NK-92 treated with Interleukin-12 subunit alpha and Interleukin-12 subunit beta, amount 100 ng/mL, for 24 hours (cell line): ENCODE measurements at regions not wholly inside any gene's neighbourhood (a gene's known extent, or its start where the extent isn't known, plus 50 kb on each side); places are given as distances from the start of the nearest gene placed in this dataset.

ENCODE experiments used
- DNase-seq: peaks from one replicate; lab custom pipeline; 2025; lab: John Stamatoyannopoulos, UW

DNA sequence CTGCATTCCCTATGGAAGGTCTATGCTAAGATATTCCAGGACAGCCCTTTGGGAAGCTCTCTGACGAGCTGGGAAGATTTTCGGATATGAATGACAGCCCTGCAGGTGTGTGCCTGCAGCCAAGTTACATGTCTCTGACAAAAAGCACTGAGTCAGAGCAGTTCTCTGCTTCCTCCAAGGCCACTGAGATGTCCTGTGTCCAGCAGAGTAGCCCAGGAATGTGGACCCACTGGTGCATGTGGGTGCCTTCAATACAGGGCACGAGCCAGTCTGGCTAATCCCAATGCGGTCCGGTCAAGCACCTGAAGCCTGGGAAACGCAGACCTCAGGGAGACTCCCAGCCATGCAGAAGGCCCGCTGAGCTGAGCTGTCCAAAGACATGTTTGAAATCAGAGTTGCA, 565.7 kb downstream of the TCERG1L start:
- DNase-seq = no peak

GRCh38 chr10:130746311-130746710, 565.2 kb downstream of the TCERG1L start:
- DNase-seq = no peak

DNA sequence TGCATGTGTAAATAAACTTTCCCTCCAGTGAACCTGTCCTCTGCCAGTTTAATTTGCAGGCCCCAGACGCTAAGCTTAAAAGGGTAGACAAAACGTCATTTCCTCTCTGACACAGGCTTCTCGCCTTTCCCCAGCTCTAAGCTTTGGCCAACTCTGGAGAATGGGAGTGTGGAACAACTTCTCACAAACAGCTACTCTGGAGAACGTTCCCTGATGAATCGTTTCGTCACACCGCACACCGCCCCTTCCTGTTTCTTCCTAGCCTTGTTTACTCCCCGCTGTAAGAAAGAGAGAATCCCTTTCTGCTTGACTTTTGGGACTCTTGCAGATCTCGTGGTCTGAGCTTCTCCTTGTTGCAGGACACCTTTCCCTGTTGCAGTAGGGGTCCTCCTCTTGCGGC, 564.2 kb downstream of the TCERG1L start:
- no peak for DNase-seq

GRCh38 chr10:130747946-130748345, 563.6 kb downstream of the TCERG1L start:
- DNase-seq = no peak

DNA sequence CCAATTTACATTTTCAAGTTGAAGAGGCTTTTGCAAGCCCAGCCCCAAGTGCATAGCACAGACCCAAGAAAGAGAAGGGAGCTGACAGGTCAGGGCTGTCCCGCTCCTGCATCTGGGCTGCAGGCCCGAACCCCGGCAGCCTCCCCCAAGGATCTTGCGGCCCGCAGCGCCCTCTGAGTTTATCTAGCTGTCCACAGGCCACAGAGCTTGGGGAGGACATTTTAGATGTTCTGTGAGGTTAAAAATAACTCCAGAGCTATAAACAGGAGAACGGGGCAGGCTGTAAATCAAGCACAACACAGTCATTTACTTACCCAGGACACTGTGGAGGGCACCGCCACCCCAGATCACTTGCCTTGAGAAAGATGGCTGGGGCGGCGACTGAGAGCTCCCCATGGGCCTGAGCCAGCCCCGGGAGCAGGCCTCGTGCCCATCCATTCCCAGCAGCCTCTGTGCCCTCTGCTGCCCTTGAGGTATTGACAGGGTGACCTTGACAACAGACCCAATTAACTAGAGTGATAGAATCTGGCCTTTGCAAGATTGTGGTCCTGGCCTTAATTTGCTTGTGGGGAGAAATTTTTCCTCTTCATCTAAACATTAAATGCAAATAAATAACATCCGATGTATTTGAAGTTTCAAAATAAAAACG, 563.0 kb downstream of the TCERG1L start:
- DNase-seq = no peak

- DNase-seq = no peak
Observed at GRCh38 chr10:130749911-130750310, 561.6 kb downstream of the TCERG1L start.

- DNase-seq = no peak
Observed at GRCh38 chr10:130750441-130750840, 561.1 kb downstream of the TCERG1L start.

DNA sequence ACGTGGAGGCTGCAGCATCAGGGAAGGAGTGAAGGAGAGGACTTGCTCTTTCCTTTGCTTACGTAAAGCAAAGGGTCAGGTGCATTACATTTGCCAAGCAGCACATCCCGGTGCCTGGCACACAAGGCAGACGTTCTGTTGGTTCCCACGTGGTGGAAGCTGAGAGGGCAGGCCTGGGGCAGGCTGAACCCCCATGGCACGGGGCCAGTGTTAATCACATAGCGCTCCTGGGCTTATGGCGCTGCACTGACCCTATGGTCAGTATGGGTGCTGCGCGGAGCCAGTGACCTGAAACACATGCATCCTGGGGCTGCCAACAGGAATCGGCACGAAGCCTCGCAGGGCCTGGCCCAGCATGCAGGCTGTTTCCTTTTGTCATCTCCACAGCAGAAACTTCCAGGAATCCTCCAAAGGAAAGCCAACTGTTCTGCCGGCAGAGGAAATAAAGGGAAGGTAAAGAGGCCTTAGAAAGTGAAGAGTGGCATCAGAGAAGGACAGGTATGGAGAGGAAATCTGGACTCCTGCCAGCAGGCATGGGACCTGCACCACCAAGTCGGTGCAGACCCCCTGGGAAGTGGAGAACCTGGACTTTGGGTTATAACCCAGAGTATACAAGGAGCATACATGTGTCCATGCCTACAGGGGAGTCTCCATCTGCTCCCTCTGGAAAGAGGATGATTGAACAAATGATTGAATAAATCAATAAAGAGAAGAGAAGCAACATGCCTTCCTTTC, 560.2 kb downstream of the TCERG1L start:
- no peak for DNase-seq

DNA sequence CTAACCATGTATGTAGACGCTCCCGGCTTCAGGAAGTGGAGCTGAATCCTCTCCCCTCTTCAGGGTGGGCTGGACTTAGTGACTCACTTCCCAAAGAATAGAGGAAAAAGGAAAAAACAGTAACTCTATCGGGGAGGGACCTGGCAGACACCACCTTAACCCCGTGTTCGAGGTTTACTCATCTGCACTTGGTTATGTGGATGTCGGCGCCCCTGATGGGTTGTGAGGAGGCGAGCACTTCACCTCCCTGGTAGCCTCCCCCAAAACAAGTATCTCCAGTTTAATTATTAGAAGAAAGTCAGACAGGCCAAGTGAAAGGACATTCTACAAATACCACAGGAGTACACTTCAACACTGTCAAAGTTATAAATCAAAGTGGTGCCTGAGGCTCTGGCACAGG, 559.7 kb downstream of the TCERG1L start:
- no peak for DNase-seq

GRCh38 chr10:130756651-130757050, 554.9 kb downstream of the TCERG1L start:
- no peak for DNase-seq

- no peak for DNase-seq
Observed at GRCh38 chr10:130757271-130757670, 554.2 kb downstream of the TCERG1L start.

DNA sequence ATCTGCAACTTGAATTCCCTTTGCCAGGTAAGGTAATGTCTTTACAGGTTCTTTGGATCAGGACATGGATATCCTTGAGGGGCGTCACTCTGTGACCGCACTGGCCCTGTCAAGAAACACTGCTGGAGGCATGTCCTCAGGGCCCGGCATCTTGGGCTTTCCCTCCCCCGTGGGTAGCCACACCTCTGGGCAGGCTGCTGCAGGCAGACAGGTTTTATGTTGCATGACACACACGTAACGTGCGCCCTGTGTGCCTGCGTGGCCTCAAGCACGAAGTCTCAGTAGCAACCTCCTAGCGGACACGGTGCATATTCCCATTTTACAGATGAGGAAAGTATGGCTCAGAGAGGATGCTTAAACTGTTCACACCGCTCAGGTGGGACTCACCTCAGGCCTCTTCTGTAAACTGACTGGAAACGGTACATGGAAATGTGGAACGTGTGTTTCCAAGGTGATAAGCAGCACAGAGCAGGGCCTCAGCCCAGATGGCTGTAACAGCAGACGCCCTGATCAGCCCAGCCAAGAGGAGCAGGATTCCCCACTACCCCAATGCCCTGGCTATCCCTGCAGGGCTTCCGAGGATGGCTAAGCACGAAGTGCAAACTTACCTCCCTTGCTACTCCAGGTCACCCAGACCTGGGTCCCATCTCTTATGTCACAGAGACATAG, 553.6 kb downstream of the TCERG1L start:
- no peak for DNase-seq

DNA sequence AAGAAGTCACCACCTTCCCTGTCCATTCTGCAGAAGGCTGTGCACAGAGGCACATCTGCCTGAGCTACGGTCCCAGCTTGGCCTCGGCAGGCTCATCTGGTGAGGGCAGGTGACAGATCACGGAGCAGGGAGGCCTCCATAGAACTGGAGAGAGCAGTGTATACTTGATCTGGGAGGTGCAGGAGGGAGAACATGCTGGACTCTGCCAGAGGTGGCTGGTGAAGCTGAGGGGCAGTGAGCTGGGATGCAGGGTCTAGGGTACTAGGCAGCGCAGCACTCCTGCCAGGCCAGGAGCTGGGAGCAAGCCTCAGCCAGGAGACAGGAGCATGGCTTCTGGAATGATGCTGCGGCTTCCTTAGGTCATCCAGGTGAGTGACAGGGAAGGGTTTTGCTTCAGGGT, 553.0 kb downstream of the TCERG1L start:
- no peak for DNase-seq

- DNase-seq = no peak
Observed at GRCh38 chr10:130761032-130761575, 550.4 kb downstream of the TCERG1L start.

DNA sequence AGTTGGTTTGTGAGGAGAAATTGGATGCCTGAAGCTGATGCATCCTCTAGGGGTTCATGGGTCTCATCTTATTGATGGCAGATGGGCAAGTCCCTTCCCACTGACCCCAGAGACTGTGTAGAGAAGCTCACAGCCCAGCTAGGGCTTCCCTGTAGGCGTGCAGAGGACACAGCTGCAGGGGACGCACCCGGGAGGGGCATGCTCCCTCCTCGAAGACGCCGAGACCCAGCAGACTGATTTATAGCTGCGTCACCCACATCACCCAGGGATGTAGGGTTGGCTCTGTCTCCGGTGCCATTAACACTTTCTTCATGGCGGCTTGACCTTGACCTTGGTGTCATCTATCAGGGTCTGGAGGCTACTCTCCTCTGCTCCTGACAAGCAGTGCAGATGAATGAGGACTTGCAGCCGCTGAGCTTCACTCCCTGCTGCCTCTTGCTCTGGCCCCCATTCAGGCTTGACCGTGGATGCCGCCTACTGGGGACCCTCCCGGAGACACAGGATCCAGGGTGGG, 549.7 kb downstream of the TCERG1L start:
- DNase-seq = no peak

GRCh38 chr10:130762491-130762890, 549.0 kb downstream of the TCERG1L start:
- DNase-seq = no peak

DNA sequence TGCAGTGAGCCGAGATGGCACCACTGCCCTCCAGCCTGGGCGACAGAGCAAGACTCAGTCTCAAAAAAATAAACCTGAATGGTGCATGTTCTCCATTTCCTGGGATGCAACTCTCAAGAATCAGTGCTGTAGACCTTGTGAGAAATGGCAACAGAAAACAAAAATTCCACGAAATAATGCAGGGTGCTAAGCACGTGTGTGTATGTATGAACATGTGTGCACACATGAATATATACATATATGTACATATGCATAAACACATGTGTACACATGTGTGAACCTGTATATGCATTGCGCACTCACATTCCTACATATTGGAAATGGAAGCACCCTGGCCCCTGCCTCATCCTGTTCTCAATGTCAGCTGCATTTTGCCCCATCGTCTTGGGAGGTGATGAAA, 548.5 kb downstream of the TCERG1L start:
- DNase-seq = no peak

GRCh38 chr10:130763491-130763890, 548.0 kb downstream of the TCERG1L start:
- no peak for DNase-seq

DNA sequence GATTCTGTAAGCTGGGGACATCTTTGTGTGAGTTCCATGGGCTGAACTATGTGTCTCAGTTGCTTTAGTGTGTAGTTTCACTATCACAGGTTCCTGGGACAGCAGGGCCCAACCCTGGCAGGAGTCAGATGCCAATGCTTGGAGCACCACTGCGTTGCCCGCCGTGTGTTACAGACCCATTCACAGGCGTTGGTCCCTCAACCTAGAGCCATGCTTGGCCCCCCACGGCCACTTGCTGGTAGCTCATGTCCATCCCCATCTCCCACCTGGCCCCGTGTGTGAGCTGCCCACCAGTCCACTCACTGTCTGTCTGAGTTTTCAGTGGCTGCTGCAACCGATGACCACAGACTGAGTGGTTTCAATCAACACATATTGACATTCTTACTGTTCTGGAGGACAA, 546.9 kb downstream of the TCERG1L start:
- no peak for DNase-seq

- no peak for DNase-seq
Observed at GRCh38 chr10:130766071-130766470, 545.5 kb downstream of the TCERG1L start.

DNA sequence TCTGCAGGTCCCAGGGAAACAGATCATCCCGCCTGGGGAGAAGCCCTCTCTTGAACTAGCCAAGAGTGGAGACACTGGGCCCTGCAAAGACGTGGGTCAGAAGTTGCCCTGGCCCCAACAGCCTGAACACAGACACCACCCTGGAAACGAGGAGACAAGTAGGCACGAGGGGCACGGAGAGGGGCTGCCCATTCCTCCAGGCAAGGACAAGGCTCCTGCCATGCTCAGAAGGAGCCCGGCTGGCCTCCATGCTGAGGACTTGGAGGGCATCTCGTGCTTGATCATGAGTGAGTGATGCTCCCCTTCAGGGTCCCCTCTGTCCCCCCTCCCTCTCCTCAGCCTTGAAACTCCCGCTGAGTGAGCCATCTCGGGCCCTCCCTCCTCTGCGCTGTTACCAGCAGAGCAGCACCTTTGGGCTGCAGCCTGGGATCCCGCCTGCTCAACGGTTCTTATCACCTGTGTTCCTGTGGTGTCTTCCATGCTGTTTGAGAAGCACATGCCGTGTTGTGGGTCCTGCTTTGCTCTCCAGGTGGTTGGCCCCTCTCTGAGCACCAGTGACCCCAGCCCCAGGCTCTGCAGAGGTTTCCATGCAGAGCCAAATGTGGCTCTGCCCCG, 544.3 kb downstream of the TCERG1L start:
- no peak for DNase-seq
